ENCODE measurements at regions not wholly inside any gene's neighbourhood (a gene's known extent, or its start where the extent isn't known, plus 50 kb on each side); places are given as distances from the start of the nearest gene placed in this dataset.

DNA sequence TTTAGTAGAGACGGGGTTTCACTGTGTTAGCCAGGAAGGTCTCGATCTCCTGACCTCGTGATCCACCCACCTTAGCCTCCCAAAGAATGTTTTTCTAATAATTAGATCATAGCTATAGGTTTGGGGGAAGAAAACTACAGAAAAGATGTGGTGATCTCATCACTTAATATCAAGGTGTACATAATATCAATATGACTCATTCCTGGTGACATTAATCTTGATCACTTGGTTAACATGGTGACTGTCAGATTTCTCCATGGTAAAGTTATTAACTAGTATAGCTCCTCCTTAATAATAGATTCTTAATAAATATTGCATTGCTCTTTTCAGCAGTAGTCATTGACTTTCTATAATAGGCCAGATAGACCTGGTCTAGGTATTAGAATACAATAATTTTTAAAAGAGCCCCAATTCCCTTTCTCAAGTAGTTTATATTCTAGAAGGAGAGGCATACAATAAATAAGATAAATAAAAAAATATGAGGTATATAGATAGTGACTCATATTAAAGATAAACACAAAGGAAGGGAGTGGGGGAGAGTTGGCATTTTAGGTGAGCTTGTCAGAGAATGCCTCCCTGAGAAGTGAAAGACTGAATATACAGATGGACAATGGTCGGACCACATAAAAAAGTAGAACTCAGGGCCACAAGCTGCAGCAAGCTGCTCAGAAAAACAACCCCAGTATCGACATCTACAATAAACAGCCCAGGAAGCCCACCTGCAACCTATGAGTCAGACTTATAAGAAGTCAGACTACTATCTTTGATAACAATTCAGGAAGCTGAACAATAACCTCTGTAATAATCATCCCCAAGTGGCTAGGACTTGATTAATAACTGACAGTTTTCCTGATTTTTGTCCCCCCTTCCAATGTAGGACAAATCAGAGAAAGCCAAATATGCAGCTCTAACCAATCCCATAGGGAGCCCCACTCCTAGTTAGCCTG lies 210.8 kb downstream of the RFC3 start:
- peaks cover 2% of the 10 kb centered on the region for H3K9me3 ChIP-seq (ENCODE audit: insufficient read depth, low read depth, low read length)
- no peak overlapping the region for H3K4me3 ChIP-seq (ENCODE audit: low read depth, low read length)
- no peaks in the 10 kb centered on the region for H3K36me3 ChIP-seq (ENCODE audit: control insufficient read depth in 1 of 2, insufficient read depth in 2 of 2, low read length in 2 of 2)
- H2BK5ac ChIP-seq (ENCODE audit: low read depth, low read length, poor library complexity), result no peak overlapping the region
- no peaks in the 10 kb centered on the region for H3K79me1 ChIP-seq (ENCODE audit: low read length)
- H3K4me2 ChIP-seq (ENCODE audit: low read length), result no peak overlapping the region
- no peaks in the 10 kb centered on the region for H3K27me3 ChIP-seq (ENCODE audit: insufficient read depth, low read length)
- no peak overlapping the region for H3K4ac ChIP-seq (ENCODE audit: low read depth, low read length)
- H2BK12ac ChIP-seq (ENCODE audit: low read length), result no peak overlapping the region
- no peak overlapping the region for H3K27ac ChIP-seq (ENCODE audit: low read depth, low read length)
- no peaks in the 10 kb centered on the region for H3K79me2 ChIP-seq (ENCODE audit: control insufficient read depth, insufficient read depth, low read length, poor library complexity)
- H3K18ac ChIP-seq (ENCODE audit: low read length), result no peak overlapping the region
- no peaks in the 10 kb centered on the region for H3K4me1 ChIP-seq (ENCODE audit: control insufficient read depth in 1 of 2, insufficient read depth in 2 of 2, low read length in 2 of 2)
- no peak overlapping the region for H4K12ac ChIP-seq (ENCODE audit: low read depth, low read length)
- no CpG with 5 or more reads among the region's 5 CpGs for WGBS (ENCODE audit: extremely low coverage, insufficient coverage, insufficient read length)
- no peak overlapping the region for H2BK120ac ChIP-seq (ENCODE audit: insufficient read depth, low read length, poor library complexity)
- no peak overlapping the region for H3K9ac ChIP-seq (ENCODE audit: low read length)
- no peak overlapping the region for H4K8ac ChIP-seq (ENCODE audit: low read depth, low read length)
- H2AFZ ChIP-seq (ENCODE audit: insufficient read depth, low read length, poor library complexity), result no peak overlapping the region
- H3K23ac ChIP-seq (ENCODE audit: low read length), result no peak overlapping the region
- no peak overlapping the region for H3K14ac ChIP-seq (ENCODE audit: low read length)
- DNase-seq, result no peak
- H2AK5ac ChIP-seq (ENCODE audit: low read length), result no peak overlapping the region
- H4K91ac ChIP-seq (ENCODE audit: low read depth, low read length), result no peak overlapping the region

DNA sequence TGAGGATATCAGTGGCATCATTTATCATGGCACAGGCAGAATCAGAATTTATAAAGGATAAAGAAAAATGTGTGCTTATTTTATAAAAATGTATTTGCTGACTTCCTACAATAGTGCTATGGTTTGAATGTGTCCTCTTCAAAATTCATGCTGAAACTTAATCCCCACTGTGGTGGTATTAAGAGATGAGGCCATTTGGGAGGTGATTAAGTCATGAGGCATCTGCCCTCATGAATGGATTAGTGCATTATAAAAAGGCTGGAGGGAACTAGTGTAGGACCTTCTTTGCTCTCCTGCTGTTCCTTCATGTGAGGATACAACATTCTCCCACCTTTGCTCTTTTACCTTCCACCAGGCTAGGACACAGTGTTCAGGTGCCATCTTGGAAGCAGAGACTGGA lies 212.8 kb downstream of the RFC3 start:
- Histone ChIP-seq H3K4me3 (ENCODE audit: low read depth, low read length) (no peak overlapping the region), H3K23ac (ENCODE audit: low read length) (no peak overlapping the region), H4K8ac (ENCODE audit: low read depth, low read length) (no peak overlapping the region)

DNA sequence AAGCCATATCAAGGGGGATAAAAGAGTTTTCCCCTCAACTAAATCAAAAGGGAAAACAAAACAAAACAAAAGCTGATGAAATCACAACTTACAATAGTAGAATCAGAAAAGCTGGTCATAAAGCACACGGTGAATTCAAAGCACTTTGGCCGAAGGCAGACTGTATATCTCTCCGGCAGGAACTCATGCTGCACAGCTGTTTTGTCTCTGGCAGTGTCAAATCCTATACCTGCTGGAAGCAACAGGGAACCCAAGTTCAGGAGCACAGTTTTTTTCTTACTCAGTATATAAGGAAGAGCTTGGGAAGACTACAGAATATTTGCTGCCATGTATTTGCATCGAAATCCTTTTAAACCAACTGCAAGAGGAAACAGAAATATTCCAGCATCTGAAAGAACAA lies 213.7 kb downstream of the RFC3 start:
- Histone ChIP-seq H3K23ac (ENCODE audit: low read length) (no peak overlapping the region), H4K12ac (ENCODE audit: low read depth, low read length) (no peak overlapping the region), H2BK12ac (ENCODE audit: low read length) (no peak overlapping the region), H3K4me3 (ENCODE audit: low read depth, low read length) (no peak overlapping the region), H3K9me3 (ENCODE audit: insufficient read depth, low read depth, low read length) (no peaks in the 10 kb centered on the region), H3K4ac (ENCODE audit: low read depth, low read length) (no peak overlapping the region), H3K36me3 (ENCODE audit: control insufficient read depth in 1 of 2, insufficient read depth in 2 of 2, low read length in 2 of 2) (no peaks in the 10 kb centered on the region), H3K27me3 (ENCODE audit: insufficient read depth, low read length) (no peaks in the 10 kb centered on the region), H3K14ac (ENCODE audit: low read length) (no peak overlapping the region), H3K9ac (ENCODE audit: low read length) (no peak overlapping the region), H3K27ac (ENCODE audit: low read depth, low read length) (no peak overlapping the region), H4K8ac (ENCODE audit: low read depth, low read length) (no peak overlapping the region), H2AK5ac (ENCODE audit: low read length) (no peak overlapping the region), H4K91ac (ENCODE audit: low read depth, low read length) (no peak overlapping the region), H3K4me1 (ENCODE audit: control insufficient read depth in 1 of 2, insufficient read depth in 2 of 2, low read length in 2 of 2) (no peaks in the 10 kb centered on the region), H3K18ac (ENCODE audit: low read length) (no peak overlapping the region), H3K4me2 (ENCODE audit: low read length) (no peak overlapping the region), H3K79me2 (ENCODE audit: control insufficient read depth, insufficient read depth, low read length, poor library complexity) (no peaks in the 10 kb centered on the region), H2BK120ac (ENCODE audit: insufficient read depth, low read length, poor library complexity) (no peak overlapping the region), H2AFZ (ENCODE audit: insufficient read depth, low read length, poor library complexity) (no peak overlapping the region), H2BK5ac (ENCODE audit: low read depth, low read length, poor library complexity) (no peak overlapping the region), H3K79me1 (ENCODE audit: low read length) (no peaks in the 10 kb centered on the region)
- DNase-seq, result no peak
- no CpG with 5 or more reads among the region's 4 CpGs for WGBS (ENCODE audit: extremely low coverage, insufficient coverage, insufficient read length)

More for the DNA sequence above, 212.8 kb downstream of the RFC3 start:
- no peaks in the 10 kb centered on the region for H3K79me1 ChIP-seq (ENCODE audit: low read length)
- H4K91ac ChIP-seq (ENCODE audit: low read depth, low read length), result no peak overlapping the region
- H3K27ac ChIP-seq (ENCODE audit: low read depth, low read length), result no peak overlapping the region
- H2BK5ac ChIP-seq (ENCODE audit: low read depth, low read length, poor library complexity), result no peak overlapping the region
- H2AK5ac ChIP-seq (ENCODE audit: low read length), result no peak overlapping the region
- H3K14ac ChIP-seq (ENCODE audit: low read length), result no peak overlapping the region
- no peak overlapping the region for H2BK120ac ChIP-seq (ENCODE audit: insufficient read depth, low read length, poor library complexity)
- no peaks in the 10 kb centered on the region for H3K36me3 ChIP-seq (ENCODE audit: control insufficient read depth in 1 of 2, insufficient read depth in 2 of 2, low read length in 2 of 2)
- H4K12ac ChIP-seq (ENCODE audit: low read depth, low read length), result no peak overlapping the region
- H2AFZ ChIP-seq (ENCODE audit: insufficient read depth, low read length, poor library complexity), result no peak overlapping the region
- no peak for DNase-seq
- H2BK12ac ChIP-seq (ENCODE audit: low read length), result no peak overlapping the region
- H3K18ac ChIP-seq (ENCODE audit: low read length), result no peak overlapping the region
- peaks cover 2% of the 10 kb centered on the region for H3K9me3 ChIP-seq (ENCODE audit: insufficient read depth, low read depth, low read length)
- H3K79me2 ChIP-seq (ENCODE audit: control insufficient read depth, insufficient read depth, low read length, poor library complexity), result no peaks in the 10 kb centered on the region
- H3K4ac ChIP-seq (ENCODE audit: low read depth, low read length), result no peak overlapping the region
- H3K4me1 ChIP-seq (ENCODE audit: control insufficient read depth in 1 of 2, insufficient read depth in 2 of 2, low read length in 2 of 2), result no peaks in the 10 kb centered on the region
- H3K4me2 ChIP-seq (ENCODE audit: low read length), result no peak overlapping the region
- no peak overlapping the region for H3K9ac ChIP-seq (ENCODE audit: low read length)
- no peaks in the 10 kb centered on the region for H3K27me3 ChIP-seq (ENCODE audit: insufficient read depth, low read length)

DNA sequence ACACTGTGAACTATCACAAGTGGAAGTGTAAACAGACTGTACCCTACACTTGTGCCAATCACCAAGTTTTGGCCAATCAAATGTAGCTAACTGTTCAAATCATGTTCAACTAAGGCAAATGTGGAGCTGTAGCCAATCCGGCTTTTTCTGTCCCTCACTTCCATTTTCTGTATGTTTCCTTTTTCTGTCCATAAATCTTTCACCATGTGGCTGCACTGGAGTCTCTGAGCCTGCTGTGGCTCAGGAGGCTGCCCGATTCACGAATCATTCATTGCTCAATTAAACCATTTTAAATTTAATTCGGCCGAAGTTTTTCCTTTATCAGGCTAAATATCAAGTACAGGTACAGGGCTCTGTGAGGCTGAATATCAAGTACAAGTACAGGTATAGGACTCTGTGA lies 216.5 kb downstream of the RFC3 start:
- Histone ChIP-seq H2BK5ac (ENCODE audit: low read depth, low read length, poor library complexity) (no peak overlapping the region), H2BK120ac (ENCODE audit: insufficient read depth, low read length, poor library complexity) (no peak overlapping the region), H3K9ac (ENCODE audit: low read length) (no peak overlapping the region), H2AFZ (ENCODE audit: insufficient read depth, low read length, poor library complexity) (no peak overlapping the region), H4K12ac (ENCODE audit: low read depth, low read length) (no peak overlapping the region), H3K9me3 (ENCODE audit: insufficient read depth, low read depth, low read length) (no peaks in the 10 kb centered on the region), H3K79me2 (ENCODE audit: control insufficient read depth, insufficient read depth, low read length, poor library complexity) (no peaks in the 10 kb centered on the region), H3K4me3 (ENCODE audit: low read depth, low read length) (no peak overlapping the region), H3K14ac (ENCODE audit: low read length) (no peak overlapping the region), H2BK12ac (ENCODE audit: low read length) (no peak overlapping the region), H3K79me1 (ENCODE audit: low read length) (no peaks in the 10 kb centered on the region), H2AK5ac (ENCODE audit: low read length) (no peak overlapping the region), H3K36me3 (ENCODE audit: control insufficient read depth in 1 of 2, insufficient read depth in 2 of 2, low read length in 2 of 2) (no peaks in the 10 kb centered on the region), H3K18ac (ENCODE audit: low read length) (no peak overlapping the region), H3K27ac (ENCODE audit: low read depth, low read length) (no peak overlapping the region), H3K4me2 (ENCODE audit: low read length) (no peak overlapping the region), H3K4ac (ENCODE audit: low read depth, low read length) (no peak overlapping the region), H3K4me1 (ENCODE audit: control insufficient read depth in 1 of 2, insufficient read depth in 2 of 2, low read length in 2 of 2) (peaks cover 4 to 7% of the 10 kb centered on the region in 2 experiments), H4K8ac (ENCODE audit: low read depth, low read length) (no peak overlapping the region), H3K23ac (ENCODE audit: low read length) (no peak overlapping the region), H4K91ac (ENCODE audit: low read depth, low read length) (no peak overlapping the region), H3K27me3 (ENCODE audit: insufficient read depth, low read length) (no peaks in the 10 kb centered on the region)
- no peak for DNase-seq
- no CpG with 5 or more reads among the region's 5 CpGs for WGBS (ENCODE audit: extremely low coverage, insufficient coverage, insufficient read length)

Measured in trophoblast cell (in vitro differentiated cells and primary cell).